DMS53 treated with DMSO at 0.1 percent for 48 hours (cell line): ENCODE measurements at regions not wholly inside any gene's neighbourhood (a gene's known extent, or its start where the extent isn't known, plus 50 kb on each side); places are given as distances from the start of the nearest gene placed in this dataset.

Experiments
- DNase-seq: peaks from one replicate; lab custom pipeline; 2025; ENCODE audit not compliant: unreplicated experiment; lab: John Stamatoyannopoulos, UW

DNA sequence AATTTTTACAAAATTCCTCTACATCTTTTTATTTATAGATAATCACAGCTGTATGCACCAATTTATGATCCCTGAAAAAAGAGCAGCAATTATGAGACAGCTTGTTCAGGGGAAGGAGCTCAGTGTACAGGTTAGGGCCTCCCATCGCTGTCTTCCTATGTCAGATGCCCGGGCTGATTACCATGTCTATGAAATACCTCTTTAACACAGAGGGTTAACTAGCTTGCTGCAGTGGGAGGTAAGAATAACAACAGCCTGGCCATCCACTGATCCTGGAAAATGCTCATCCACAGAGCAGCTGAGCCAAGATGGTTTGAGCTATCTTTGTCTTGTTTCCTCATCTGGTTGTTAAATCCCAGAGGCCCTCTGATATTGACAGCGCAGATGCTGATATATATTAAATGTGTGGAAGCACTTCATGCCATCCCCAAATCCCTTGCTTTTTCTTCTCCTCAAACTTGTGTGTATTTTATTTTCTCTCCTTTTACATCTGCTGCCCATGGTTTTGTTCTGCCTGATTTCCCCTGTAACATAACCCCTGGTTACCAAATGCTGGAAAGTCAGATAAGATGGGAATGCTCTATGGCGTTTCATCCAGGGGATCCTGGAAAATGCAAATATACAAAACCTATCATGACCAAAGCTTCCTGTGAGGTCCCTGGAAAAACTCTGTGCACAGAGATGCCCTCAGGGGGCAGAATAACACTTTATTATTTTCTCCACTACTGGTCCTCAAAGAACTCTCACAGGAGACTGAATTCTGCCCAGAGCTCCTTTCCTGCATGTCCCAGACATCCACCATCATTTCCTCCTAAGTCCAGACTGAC lies 85.8 kb upstream of the PUDP start:
- DNase-seq, result no peak

DNA sequence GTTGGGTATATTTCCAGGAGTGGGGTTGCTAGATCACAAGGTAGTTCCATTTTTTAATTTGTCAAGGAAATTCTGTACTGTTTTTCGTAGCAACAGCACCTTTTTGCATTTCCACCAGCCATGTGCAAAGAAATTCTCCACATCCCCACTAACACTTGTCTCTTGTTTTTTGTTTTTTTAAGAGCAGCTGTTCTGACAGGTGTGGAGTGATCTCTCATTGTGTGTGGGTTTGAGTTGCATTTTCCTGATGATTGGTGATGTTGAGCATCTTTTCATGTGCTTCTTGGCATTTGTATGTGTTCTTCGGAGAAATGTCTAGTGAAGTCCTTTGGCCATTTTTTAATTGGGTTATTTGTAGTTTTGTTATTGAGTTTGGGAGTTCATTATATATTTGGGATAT lies 80.3 kb upstream of the PUDP start:
- DNase-seq, result no peak

DNA sequence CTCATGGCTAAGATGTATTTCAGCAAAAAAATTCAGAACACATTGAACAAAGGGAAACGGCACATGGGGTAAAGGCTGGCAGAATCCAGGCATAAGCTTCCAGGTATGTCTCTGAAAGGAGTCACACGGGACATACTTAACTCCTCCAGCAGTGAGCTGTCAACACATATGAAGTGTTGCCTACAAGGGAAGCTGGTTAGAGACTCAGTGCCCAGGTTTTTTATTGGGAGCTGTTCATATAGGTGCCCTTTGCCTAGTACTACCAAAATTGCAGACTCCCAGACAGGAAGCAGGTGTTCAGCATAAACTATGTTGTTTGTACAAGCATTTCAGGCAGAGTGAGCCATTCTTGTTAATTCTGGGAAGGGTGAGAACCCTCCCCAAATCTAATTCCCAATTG lies 77.4 kb upstream of the PUDP start:
- peak; percentile 27 for DNase-seq

DNA sequence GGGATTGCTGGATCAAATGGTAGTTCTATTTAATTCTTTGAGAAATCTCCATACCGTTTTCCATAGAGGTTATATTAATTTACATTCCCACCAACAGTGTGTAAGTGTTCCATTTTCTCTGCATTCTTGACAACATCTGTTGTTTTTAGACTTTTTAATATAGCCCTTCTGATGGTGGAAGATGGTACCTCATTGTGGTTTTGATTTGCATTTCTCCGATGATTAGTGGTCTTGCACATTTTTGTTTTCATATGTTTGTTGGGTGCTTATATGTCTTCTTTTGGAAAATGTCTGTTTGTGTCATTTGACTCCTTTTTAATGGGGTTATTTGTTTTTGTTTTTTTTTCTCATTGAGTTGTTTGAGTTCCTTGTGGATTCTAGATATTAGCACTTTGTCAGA lies 75.3 kb upstream of the PUDP start:
- no peak for DNase-seq

DNA sequence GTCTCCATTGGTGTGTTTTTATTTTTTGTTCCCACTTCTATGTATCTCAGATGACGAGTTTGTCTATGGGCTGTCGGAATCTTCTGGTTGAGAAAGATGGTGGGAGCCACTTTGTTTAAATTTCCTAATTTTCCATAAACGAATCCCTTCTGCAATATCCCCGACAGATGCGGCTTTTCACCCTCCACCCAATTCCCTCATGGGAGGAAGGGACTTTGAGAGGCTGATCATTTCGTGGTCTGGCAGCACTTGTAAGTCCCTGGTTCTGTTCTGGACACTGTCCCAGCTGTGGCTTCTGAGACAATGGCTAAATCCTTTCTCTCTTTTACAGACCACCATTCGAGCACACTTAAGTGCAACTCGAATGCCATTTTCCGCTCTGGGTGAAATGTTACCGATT lies 72.2 kb upstream of the PUDP start:
- DNase-seq, result no peak

DNA sequence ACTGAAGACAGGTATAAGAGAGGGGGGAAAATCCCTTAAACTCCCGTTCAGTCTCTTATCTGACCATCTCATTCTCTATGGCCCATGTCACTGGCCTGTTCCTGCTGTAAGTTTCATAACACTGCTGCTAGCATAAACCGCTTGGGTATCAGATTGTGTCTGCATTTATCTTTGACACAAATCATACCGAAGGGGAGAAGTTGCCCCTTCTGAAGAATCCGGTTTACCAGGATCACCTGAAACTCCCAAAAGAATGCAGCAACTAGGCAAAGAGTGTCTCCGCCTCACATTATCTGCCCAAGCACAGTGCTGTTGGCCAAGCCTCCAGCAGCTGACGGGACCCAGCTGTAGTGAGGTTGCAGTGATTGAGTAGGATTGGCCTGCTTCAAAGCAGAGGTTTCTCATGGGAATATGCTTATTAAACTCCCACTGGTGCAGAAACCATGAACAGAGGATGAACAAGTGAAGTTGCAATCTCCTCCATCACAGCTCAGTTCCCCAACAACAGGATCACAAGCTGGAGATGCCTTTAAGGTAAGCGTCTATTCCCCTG lies 71.3 kb upstream of the PUDP start:
- DNase-seq, result no peak

DNA sequence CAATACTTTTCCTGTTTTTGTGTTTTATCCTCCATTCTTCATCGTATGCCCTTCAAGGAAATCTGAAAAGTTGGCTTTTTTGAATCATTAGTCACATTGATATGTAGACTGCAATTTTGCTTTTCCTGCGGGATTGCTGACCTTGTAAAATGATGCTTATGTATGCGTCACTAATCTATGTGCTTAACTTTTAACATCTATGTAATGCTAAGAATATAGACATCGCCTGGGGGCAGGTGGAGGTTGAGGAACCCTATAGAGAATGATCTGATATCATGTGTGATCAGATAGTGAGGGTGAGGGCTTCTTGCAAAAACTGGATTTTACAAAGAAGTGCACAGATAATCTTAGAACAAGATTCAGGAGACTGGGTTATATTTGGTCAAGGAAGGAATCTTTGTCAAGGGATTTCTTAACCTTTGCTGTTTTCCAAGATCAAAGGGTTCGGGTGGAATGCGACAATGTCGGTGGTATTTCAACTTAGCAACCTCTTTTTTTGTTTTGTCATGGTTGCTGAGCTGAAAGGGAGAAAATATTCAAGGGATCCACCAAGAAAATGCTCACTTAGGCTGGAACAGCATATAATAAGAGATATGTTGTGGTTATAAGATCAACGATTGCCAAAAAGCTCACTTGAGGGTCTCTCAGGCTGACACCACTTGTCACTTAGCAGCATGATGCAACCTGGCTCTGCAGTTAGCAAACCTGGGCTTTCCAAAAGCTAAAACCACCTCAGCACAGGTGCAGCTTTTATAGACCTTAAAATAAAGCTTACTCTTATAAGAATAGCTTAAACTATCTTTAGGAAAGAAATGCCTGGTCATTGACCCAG lies 70.6 kb upstream of the PUDP start:
- DNase-seq, result no peak

DNA sequence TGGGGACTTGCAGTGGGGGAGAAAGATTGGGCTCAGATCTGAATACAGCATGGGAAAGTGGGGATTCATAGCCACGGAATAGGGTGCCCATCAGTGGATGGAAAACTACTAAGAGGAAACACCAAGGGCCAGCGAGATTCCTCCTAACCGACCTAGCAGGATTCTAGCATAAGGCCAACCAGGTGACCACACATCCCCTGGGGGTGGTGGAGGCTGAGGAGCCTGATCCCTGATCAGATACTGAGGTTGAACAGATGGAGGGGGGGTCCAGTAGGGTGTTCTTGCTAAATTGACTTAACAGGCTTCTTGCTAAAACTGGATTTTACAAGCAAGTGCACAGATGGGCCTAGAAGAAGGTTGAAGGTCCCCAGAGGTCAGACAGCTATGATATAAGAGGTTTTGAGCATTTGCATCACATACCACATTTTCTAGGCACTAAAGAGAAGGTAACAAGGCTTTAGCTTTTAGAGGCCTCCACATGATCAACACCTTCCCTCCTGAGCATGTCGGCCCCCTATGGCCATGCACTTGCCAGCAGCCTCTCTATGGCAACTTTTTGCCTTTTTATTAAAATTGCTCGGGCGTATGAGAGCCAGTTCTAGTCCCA lies 69.1 kb upstream of the PUDP start:
- DNase-seq, result no peak

DNA sequence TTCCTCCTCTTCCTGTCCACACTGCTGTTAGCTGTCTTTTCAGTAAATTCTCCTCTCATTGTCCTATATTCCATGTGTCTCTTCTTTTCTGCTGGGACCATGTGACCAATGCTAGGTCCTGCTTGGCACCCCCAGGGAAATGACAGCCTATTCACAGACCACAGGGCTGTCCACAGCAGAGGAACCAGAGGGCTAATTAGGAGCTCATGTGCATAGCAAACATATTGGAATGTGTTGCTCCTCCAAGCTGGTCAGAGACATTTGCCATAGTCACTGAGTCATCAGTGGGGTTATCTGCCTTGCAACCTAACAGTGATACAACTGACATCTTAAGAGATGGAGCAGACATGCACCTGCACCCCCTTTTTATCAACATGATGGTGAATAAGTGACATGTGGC lies 67.9 kb upstream of the PUDP start:
- DNase-seq, result no peak

DNA sequence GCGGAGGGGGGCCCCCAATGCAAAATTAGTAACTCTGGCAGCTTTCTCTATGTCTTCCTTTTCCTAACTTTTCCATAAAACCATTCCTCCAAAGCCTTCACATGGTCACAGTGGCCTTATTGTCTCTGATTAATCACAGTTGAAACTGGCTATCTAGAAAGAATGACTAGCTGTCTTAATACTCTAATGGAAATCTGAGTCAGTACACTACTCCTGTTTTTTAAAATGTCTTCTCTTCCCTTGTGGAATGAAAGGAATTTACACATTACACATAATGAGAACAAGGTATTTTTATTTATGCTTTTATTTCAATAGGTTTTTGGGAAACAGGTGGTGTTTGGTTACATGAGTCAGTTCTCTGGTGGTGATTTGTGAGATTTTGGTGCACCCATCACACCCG lies 66.3 kb upstream of the PUDP start:
- no peak for DNase-seq

DNA sequence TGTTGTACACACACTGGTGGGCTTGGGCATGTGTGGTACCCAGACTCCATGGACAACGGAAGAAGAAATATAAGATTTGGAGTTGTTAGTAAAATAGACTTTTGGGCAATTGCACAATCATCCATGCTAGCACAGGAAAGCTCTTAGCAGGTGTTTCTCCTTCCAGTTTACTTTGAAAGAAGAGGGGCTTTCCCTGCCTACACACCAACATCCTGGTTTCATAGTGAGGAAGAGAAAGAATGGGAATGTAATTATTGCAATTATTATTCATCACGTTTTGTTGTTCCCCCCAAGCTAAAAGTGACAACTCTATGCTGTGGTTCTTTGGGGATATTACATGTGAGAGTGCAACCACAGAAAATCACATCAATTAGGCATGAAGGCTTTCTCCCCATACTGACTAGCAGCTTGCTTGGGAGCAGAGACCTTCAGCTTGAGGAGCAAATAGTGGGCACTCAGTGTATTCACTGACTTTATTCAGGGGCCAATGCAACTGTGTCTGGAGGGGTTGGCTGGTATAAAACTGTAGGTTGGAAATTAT lies 57.2 kb upstream of the PUDP start:
- no peak for DNase-seq

DNA sequence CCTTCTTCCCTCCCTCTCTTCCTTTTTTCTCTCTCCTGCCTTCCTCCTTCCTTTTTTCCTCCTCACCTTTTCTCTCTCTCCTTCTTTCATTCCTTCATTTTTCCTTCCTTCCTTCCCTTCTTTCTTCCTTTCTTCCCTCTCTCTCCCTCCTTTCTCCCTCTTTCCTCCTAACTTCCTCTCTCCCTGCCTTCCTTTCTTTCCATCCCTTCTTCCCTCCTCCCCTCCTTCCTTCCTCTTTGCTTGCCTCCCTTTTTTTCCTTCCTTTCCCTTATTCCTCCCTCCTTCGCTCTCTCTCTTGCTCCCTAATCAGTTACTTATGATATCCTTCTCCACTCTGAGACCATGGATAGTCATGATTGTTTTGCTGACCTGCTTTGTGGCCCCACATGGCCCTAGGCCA lies 56.7 kb upstream of the PUDP start:
- no peak for DNase-seq

DNA sequence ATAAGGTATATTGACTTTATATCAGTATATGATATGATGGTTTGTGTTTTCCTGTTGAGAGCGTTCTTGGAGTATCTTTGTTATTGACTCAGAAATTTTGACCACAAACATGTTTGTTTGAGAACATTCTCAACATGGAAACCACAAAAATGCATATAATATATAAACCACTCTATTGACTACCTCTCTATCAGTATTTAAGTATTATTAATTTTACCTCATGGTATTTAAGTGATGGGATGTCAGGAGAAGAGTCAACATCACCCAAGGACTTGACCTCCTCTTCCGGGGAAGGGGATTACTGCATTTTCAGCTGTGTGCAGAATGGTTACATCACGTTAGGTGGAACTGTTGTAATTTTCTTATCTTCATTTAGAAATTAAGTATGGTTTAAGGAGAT lies 54.3 kb upstream of the PUDP start:
- DNase-seq, result no peak

DNA sequence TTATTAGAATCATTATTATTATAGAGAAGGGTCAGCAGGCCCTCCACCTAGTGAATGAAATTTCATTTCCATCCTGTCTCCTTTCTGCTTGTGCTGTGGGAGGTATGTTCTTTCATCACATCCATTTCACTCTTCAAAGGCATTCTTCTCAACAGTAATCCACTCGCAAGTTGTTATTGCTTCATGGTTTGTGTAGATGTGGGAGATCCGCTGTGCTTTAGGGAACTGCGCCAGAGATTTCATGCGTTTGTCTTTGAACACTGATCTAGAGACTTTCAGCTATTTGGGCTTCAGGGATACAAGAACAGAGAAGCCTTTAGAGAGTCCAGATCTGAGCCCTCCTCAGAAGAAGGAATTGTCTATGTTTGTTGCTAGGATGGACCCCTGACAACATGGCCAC lies 53.5 kb upstream of the PUDP start:
- no peak for DNase-seq

DNA sequence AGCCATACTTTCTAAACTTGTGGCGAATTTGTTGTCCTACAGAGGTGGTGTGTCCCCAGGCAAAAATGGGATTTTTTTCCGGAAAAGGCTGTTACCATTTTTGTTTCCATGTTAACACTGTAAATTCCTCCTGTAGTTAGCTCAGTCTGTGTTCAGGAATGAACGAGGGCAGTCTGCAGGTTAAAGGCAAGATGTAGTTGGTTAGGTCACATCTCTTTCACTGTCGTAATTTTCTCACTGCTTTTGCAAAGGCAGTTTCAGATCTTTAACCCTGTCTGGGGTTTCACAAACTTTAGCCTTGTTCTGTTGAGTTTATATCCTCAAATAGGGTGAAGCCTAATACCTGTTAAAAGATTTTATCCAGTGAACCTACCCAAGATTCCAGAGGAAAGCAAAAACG lies 50.5 kb upstream of the PUDP start:
- no peak for DNase-seq
